Gastroesophageal sphincter (tissue), 3 donors: ENCODE measurements at regions not wholly inside any gene's neighbourhood (a gene's known extent, or its start where the extent isn't known, plus 50 kb on each side); places are given as distances from the start of the nearest gene placed in this dataset.

Experiments used
- CTCF ChIP-seq, 4 experiments: fragments of 200-600 bp in 2 of 4; fragments of 450-650 bp in 2 of 4; sonication (generic) in 1 of 4; IDR thresholded peaks; one replicate each; pipeline ENCODE4 v1.5.1; 2017 to 2019; ENCODE audit warnings: antibody characterized with exemption in 4 of 4, mild to moderate bottlenecking in 2 of 4, moderate library complexity in 2 of 4
- EP300 ChIP-seq: sonication (generic); formaldehyde crosslinking; IDR thresholded peaks from one replicate; pipeline ENCODE4 v1.6.1; 2017; ENCODE audit warnings: antibody characterized with exemption, mild to moderate bottlenecking
- POLR2A ChIP-seq, 2 donors: fragments of 450-650 bp; IDR thresholded peaks; one replicate each; pipeline ENCODE4 v1.6.1; 2017; ENCODE audit warnings: antibody characterized with exemption in 2 of 2, mild to moderate bottlenecking in 2 of 2, moderate library complexity in 1 of 2
- POLR2AphosphoS5 ChIP-seq: sonication (generic); formaldehyde crosslinking; IDR thresholded peaks from one replicate; pipeline ENCODE4 v1.6.1; 2017; ENCODE audit warnings: antibody characterized with exemption

- TF ChIP-seq CTCF (IDR thresholded peaks at IDR 0.05) = no peak
- no peak for TF ChIP-seq POLR2A (IDR thresholded peaks at IDR 0.05)
- no peak for TF ChIP-seq POLR2AphosphoS5
- TF ChIP-seq EP300 = no peak
These were observed 126.2 kb downstream of the ASB7 start for GRCh38 chr15:100728371-100729201.
